ENCODE measurements at regions not wholly inside any gene's neighbourhood (a gene's known extent, or its start where the extent isn't known, plus 50 kb on each side); places are given as distances from the start of the nearest gene placed in this dataset.

GRCh38 chr12:25366122-25366521, 115.4 kb upstream of the KRAS start:
- H3K9me3 ChIP-seq = no peaks in the 10 kb centered on the region
- no peaks in the 10 kb centered on the region for H3K27me3 ChIP-seq
- WGBS, 2 donors (ENCODE audit: low coverage in 1 of 2) = 45 to 49% methylated on average over 3 of the region's 3 CpGs
- H3K4me3 ChIP-seq = no peak overlapping the region
- no peak for TF ChIP-seq EP300 (IDR thresholded peaks at IDR 0.05)
- TF ChIP-seq CTCF (IDR thresholded peaks at IDR 0.05) = no peak
- TF ChIP-seq POLR2AphosphoS5 (IDR thresholded peaks at IDR 0.05) = no peak
- TF ChIP-seq POLR2A (IDR thresholded peaks at IDR 0.05) = no peak
- ATAC-seq = no peak
- no peak overlapping the region for H3K27ac ChIP-seq
- H3K36me3 ChIP-seq = no peaks in the 10 kb centered on the region
- peaks cover 0 to 10% (median 0%) of the 10 kb centered on the region in 3 donors for H3K4me1 ChIP-seq

GRCh38 chr12:25365340-25365730, 114.6 kb upstream of the KRAS start:
- no peaks in the 10 kb centered on the region for H3K27me3 ChIP-seq
- 19 to 33% methylated on average over 3 of the region's 3 CpGs for WGBS, 2 donors (ENCODE audit: low coverage in 1 of 2)
- H3K36me3 ChIP-seq = no peaks in the 10 kb centered on the region
- no peaks in the 10 kb centered on the region for H3K9me3 ChIP-seq
- H3K27ac ChIP-seq = no peak overlapping the region
- H3K4me3 ChIP-seq = no peak overlapping the region
- TF ChIP-seq POLR2AphosphoS5 (IDR thresholded peaks at IDR 0.05) (no peak), EP300 (IDR thresholded peaks at IDR 0.05) (no peak), POLR2A (IDR thresholded peaks at IDR 0.05) (no peak)
- peaks cover 0 to 10% (median 0%) of the 10 kb centered on the region in 3 donors for H3K4me1 ChIP-seq
- ATAC-seq = no peak

- H3K4me3 ChIP-seq = no peak overlapping the region
- no peaks in the 10 kb centered on the region for H3K27me3 ChIP-seq
- no peaks in the 10 kb centered on the region for H3K36me3 ChIP-seq
- no peak overlapping the region for H3K27ac ChIP-seq
- 50 to 88% methylated on average over 5 of the region's 5 CpGs for WGBS, 2 donors (ENCODE audit: low coverage in 1 of 2)
- H3K4me1 ChIP-seq = peaks cover 0 to 10% (median 0%) of the 10 kb centered on the region in 3 donors
- no peak for TF ChIP-seq EP300 (IDR thresholded peaks at IDR 0.05)
- no peak for TF ChIP-seq POLR2A (IDR thresholded peaks at IDR 0.05)
- no peak for TF ChIP-seq POLR2AphosphoS5 (IDR thresholded peaks at IDR 0.05)
- no peak for TF ChIP-seq CTCF (IDR thresholded peaks at IDR 0.05)
- ATAC-seq = no peak
- no peaks in the 10 kb centered on the region for H3K9me3 ChIP-seq
These were observed 114.0 kb upstream of the KRAS start for GRCh38 chr12:25364529-25365339.

- no peaks in the 10 kb centered on the region for H3K36me3 ChIP-seq
- WGBS, 2 donors (ENCODE audit: low coverage in 1 of 2) = 93 to 99% methylated on average over 4 of the region's 4 CpGs
- H3K4me3 ChIP-seq = no peak overlapping the region
- H3K27ac ChIP-seq = no peak overlapping the region
- ATAC-seq = no peak
- peaks cover 0 to 10% (median 0%) of the 10 kb centered on the region in 3 donors for H3K4me1 ChIP-seq
- no peaks in the 10 kb centered on the region for H3K9me3 ChIP-seq
- TF ChIP-seq POLR2AphosphoS5 (IDR thresholded peaks at IDR 0.05) (no peak), EP300 (IDR thresholded peaks at IDR 0.05) (no peak), POLR2A (IDR thresholded peaks at IDR 0.05) (no peak), CTCF (IDR thresholded peaks at IDR 0.05) (no peak)
- no peaks in the 10 kb centered on the region for H3K27me3 ChIP-seq
These were observed 111.9 kb upstream of the KRAS start for GRCh38 chr12:25362646-25363045.

GRCh38 chr12:25361511-25361910, 110.8 kb upstream of the KRAS start:
- Histone ChIP-seq H3K27me3 (no peaks in the 10 kb centered on the region), H3K27ac (no peak overlapping the region), H3K4me1 (peaks cover 0 to 10% (median 0%) of the 10 kb centered on the region in 3 donors), H3K36me3 (no peaks in the 10 kb centered on the region), H3K4me3 (no peak overlapping the region), H3K9me3 (no peaks in the 10 kb centered on the region)
- 90 to 95% methylated on average over 2 of the region's 2 CpGs for WGBS, 2 donors (ENCODE audit: low coverage in 1 of 2)
- TF ChIP-seq CTCF (IDR thresholded peaks at IDR 0.05) (no peak), EP300 (IDR thresholded peaks at IDR 0.05) (no peak), POLR2AphosphoS5 (IDR thresholded peaks at IDR 0.05) (no peak), POLR2A (IDR thresholded peaks at IDR 0.05) (no peak)
- no peak for ATAC-seq
